ENCODE measurements at regions not wholly inside any gene's neighbourhood (a gene's known extent, or its start where the extent isn't known, plus 50 kb on each side); places are given as distances from the start of the nearest gene placed in this dataset.

DNA sequence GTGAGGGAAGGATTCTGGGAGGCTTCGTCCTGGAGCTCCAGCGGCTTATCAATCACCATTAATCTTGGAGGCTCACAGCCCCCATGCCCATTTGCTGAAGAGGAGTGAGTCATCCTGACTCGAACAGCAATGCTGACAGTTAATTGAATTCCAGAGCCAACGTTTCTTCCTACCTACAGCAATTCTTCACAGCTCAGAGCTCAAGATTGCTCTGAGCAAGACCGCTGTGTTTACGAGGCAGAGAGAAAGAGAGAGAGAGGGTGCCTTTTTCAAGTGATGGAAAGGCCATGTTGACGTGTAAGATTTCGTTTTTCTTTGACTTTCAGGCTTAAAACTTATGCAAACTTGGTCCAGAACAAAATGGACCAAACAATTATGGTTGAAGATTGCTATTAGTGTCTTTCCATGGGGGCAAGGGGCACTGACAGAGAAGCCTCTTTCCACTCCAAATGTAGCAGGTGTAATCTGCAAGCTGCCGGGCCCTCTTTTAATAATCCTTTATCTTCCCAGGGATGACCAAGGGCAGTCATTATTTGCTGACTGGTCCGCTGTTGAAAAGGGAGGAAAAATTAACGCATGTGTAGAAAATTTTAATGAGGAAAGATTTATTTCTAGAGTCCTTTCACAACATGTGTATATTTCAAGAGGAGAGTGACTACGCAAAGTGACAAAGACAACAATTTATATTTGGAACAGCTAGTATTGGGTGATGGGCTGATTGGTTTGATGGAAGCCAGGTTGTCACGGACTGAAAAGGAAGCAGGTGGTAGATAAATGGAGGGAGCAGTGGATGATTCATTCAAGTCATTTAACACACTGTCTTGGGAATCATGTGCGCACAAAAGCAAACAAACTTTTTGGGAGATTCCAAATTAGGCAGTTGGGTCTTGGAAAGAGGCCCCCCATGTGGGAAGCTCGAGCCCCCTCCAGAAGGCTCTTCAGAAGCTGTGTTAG lies 136.1 kb upstream of the IRF2BP2 start (continued):
- TF ChIP-seq, protein P1, sequence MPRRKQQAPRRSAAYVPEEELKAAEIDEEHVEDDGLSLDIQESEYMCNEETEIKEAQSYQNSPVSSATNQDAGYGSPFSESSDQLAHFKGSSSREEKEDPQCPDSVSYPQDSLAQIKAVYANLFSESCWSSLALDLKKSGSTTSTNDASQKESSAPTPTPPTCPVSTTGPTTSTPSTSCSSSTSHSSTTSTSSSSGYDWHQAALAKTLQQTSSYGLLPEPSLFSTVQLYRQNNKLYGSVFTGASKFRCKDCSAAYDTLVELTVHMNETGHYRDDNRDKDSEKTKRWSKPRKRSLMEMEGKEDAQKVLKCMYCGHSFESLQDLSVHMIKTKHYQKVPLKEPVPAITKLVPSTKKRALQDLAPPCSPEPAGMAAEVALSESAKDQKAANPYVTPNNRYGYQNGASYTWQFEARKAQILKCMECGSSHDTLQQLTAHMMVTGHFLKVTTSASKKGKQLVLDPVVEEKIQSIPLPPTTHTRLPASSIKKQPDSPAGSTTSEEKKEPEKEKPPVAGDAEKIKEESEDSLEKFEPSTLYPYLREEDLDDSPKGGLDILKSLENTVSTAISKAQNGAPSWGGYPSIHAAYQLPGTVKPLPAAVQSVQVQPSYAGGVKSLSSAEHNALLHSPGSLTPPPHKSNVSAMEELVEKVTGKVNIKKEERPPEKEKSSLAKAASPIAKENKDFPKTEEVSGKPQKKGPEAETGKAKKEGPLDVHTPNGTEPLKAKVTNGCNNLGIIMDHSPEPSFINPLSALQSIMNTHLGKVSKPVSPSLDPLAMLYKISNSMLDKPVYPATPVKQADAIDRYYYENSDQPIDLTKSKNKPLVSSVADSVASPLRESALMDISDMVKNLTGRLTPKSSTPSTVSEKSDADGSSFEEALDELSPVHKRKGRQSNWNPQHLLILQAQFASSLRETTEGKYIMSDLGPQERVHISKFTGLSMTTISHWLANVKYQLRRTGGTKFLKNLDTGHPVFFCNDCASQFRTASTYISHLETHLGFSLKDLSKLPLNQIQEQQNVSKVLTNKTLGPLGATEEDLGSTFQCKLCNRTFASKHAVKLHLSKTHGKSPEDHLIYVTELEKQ (CRISPR knock-in tag; IDR thresholded peaks at IDR 0.05) = no peak
- TF ChIP-seq, protein P2, sequence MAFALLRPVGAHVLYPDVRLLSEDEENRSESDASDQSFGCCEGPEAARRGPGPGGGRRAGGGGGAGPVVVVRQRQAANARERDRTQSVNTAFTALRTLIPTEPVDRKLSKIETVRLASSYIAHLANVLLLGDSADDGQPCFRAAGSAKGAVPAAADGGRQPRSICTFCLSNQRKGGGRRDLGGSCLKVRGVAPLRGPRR (CRISPR knock-in tag; IDR thresholded peaks at IDR 0.05) = no peak
- TF ChIP-seq, protein P3, sequence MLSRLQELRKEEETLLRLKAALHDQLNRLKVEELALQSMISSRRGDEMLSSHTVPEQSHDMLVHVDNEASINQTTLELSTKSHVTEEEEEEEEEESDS (CRISPR knock-in tag; IDR thresholded peaks at IDR 0.05) = no peak
- no peak for TF ChIP-seq RBFOX2 (IDR thresholded peaks at IDR 0.05; ENCODE audit: low read depth, low read length)
- TF ChIP-seq, protein P4, sequence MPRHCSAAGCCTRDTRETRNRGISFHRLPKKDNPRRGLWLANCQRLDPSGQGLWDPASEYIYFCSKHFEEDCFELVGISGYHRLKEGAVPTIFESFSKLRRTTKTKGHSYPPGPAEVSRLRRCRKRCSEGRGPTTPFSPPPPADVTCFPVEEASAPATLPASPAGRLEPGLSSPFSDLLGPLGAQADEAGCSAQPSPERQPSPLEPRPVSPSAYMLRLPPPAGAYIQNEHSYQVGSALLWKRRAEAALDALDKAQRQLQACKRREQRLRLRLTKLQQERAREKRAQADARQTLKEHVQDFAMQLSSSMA (CRISPR knock-in tag; IDR thresholded peaks at IDR 0.05) = no peak
- no peak for TF ChIP-seq ZNF384 (IDR thresholded peaks at IDR 0.05; ENCODE audit: low read depth, low read length)
- TF ChIP-seq ZNF140 (CRISPR knock-in tag; IDR thresholded peaks at IDR 0.05) = no peak
- TF ChIP-seq, protein P5, sequence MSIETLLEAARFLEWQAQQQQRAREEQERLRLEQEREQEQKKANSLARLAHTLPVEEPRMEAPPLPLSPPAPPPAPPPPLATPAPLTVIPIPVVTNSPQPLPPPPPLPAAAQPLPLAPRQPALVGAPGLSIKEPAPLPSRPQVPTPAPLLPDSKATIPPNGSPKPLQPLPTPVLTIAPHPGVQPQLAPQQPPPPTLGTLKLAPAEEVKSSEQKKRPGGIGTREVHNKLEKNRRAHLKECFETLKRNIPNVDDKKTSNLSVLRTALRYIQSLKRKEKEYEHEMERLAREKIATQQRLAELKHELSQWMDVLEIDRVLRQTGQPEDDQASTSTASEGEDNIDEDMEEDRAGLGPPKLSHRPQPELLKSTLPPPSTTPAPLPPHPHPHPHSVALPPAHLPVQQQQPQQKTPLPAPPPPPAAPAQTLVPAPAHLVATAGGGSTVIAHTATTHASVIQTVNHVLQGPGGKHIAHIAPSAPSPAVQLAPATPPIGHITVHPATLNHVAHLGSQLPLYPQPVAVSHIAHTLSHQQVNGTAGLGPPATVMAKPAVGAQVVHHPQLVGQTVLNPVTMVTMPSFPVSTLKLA (conservative IDR thresholded peaks at IDR 0.05) = no peak
- TF ChIP-seq ARHGAP35 (IDR thresholded peaks at IDR 0.05; ENCODE audit: partially characterized antibody) = no peak
- TF ChIP-seq, protein P6, sequence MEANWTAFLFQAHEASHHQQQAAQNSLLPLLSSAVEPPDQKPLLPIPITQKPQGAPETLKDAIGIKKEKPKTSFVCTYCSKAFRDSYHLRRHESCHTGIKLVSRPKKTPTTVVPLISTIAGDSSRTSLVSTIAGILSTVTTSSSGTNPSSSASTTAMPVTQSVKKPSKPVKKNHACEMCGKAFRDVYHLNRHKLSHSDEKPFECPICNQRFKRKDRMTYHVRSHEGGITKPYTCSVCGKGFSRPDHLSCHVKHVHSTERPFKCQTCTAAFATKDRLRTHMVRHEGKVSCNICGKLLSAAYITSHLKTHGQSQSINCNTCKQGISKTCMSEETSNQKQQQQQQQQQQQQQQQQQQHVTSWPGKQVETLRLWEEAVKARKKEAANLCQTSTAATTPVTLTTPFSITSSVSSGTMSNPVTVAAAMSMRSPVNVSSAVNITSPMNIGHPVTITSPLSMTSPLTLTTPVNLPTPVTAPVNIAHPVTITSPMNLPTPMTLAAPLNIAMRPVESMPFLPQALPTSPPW (CRISPR knock-in tag; IDR thresholded peaks at IDR 0.05) = peak; percentile 57
- TF ChIP-seq, protein P7, sequence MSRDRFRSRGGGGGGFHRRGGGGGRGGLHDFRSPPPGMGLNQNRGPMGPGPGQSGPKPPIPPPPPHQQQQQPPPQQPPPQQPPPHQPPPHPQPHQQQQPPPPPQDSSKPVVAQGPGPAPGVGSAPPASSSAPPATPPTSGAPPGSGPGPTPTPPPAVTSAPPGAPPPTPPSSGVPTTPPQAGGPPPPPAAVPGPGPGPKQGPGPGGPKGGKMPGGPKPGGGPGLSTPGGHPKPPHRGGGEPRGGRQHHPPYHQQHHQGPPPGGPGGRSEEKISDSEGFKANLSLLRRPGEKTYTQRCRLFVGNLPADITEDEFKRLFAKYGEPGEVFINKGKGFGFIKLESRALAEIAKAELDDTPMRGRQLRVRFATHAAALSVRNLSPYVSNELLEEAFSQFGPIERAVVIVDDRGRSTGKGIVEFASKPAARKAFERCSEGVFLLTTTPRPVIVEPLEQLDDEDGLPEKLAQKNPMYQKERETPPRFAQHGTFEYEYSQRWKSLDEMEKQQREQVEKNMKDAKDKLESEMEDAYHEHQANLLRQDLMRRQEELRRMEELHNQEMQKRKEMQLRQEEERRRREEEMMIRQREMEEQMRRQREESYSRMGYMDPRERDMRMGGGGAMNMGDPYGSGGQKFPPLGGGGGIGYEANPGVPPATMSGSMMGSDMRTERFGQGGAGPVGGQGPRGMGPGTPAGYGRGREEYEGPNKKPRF (IDR thresholded peaks at IDR 0.05; ENCODE audit: low read depth, low read length) = no peak
- TF ChIP-seq, protein P8, sequence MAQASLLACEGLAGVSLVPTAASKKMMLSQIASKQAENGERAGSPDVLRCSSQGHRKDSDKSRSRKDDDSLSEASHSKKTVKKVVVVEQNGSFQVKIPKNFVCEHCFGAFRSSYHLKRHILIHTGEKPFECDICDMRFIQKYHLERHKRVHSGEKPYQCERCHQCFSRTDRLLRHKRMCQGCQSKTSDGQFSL (CRISPR knock-in tag; IDR thresholded peaks at IDR 0.05) = no peak
- TF ChIP-seq, protein P8 (tag; IDR thresholded peaks at IDR 0.05) = no peak
- TF ChIP-seq PCBP1 (IDR thresholded peaks at IDR 0.05; ENCODE audit: low read depth, low read length, poor library complexity, severe bottlenecking) = no peak

Measured in K562 (cell line).